ENCODE measurements at regions not wholly inside any gene's neighbourhood (a gene's known extent, or its start where the extent isn't known, plus 50 kb on each side); places are given as distances from the start of the nearest gene placed in this dataset.

- no peak for DNase-seq
Measured at GRCh38 chr3:68295457-68295856, 636.9 kb downstream of the TAFA4 start.

GRCh38 chr3:68290333-68290732 lies 635.9 kb upstream of the SUCLG2 start:
- DNase-seq = no peak

DNA sequence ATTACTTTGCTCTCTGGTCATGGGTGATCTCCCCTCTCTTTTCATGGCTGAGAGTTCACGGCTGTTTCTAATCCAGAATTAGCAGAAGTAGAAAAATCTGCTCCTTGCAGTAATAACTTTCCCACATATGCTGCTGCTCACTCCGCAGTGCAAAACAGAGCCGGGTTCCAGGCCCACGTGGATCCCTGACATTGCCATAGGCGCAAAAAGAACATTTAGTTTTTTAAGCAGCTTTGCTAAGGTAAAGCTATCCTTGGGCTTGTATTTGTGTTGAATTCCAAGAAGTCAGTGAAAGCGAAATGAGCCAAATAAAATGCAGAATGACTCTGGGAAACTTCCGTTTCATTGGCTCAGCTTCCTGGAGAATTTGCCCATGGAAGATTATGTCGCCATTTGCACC lies 633.7 kb upstream of the SUCLG2 start:
- DNase-seq = peak; percentile 46

DNA sequence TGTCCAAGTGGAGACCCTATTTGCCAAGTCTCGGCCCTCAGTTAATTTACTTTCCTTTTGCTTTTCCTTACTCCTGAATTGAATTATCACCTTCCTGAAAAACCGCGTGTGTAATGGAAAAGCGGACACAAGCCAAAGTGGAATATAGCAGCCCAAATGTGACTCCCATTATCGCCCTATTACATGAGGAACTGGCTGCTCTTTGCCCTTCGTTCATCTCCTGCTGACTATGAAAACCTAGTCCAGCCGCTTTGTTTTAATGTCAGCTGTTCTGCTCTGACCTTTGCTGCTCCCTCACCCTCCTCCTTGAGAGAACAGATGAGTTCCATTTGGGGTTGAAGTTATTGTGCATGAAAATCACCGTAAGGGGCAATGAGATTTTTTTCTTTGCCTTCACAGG lies 632.7 kb upstream of the SUCLG2 start:
- peak; percentile 59 for DNase-seq

DNA sequence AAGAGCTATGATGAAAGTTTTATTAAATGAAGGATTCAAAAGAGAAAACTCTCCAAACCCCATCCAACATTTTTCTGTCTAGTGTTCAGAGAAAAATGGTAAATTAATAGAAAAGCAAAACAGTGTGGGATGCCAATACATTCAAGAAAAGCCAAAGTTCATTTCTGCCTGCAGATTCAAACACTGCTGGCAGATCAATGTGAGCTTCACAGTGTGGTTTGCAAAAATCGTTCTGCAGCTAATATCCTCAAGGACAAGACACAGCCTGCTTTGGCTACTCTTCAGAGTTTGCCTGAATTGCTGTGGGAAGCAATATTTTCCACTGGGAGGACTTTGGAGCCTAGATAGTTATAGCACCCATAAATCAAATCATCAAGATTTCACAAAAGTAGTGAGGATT lies 619.9 kb upstream of the SUCLG2 start:
- DNase-seq = peak; percentile 41

GRCh38 chr3:68271145-68271544 lies 616.7 kb upstream of the SUCLG2 start:
- DNase-seq = no peak

DNA sequence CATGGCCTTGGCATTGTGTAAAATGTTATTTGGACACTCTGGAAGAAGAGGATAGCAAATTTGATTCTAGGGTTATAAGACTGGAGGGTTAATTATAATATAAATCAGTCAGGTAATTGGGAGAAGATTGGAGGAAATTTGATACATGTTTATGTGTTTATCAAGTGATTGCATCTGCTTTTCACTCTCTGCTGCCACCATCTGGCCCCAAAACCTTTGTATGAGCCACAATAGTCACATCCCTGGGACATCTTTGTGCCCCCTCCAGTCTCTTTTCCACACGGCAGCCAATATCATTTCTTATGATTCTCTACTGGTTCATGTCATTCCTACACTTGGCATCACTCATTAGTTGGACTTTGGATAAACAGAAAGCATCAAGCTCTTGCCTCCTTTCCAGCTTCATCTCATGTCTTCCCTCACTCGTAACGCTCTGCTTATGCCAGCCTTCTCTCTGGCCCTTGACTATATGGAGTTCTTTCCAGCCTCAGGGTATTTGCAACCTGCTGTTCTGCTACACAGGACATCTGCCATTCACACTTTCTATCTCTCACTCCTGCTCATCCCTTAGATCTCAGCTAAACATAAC lies 602.3 kb upstream of the SUCLG2 start:
- no peak for DNase-seq

GRCh38 chr3:68249265-68249664 lies 594.9 kb upstream of the SUCLG2 start:
- no peak for DNase-seq

- DNase-seq = no peak
Measured at GRCh38 chr3:68242606-68243005, 588.2 kb upstream of the SUCLG2 start.

DNA sequence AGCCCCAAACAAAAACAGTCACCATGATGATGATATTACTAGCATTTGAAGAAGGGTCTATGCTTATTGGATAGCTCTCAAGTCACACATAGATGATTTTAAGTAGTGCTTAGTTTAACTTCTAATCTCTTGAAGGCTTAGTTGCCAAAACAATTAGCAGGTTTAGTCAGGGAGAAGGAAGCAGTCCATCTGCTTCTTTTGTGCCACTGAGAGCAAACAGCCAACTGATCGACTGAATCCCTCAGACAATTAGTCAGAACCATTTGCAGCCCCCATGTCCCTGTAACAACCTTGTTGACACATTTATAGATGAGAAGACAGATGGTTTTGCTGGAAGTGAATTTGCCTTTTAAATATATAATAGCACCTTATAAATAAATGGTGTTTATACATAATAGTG lies 585.1 kb upstream of the SUCLG2 start:
- no peak for DNase-seq

GRCh38 chr3:68234076-68234780 lies 579.8 kb upstream of the SUCLG2 start:
- no peak for DNase-seq

- DNase-seq = no peak
Measured at GRCh38 chr3:68228856-68229255, 574.4 kb upstream of the SUCLG2 start.

GRCh38 chr3:68220832-68221231 lies 566.4 kb upstream of the SUCLG2 start:
- DNase-seq = no peak

- DNase-seq = no peak
Measured at GRCh38 chr3:68211637-68212036, 557.2 kb upstream of the SUCLG2 start.

- no peak for DNase-seq
Measured at GRCh38 chr3:68210635-68211034, 556.2 kb upstream of the SUCLG2 start.

DNA sequence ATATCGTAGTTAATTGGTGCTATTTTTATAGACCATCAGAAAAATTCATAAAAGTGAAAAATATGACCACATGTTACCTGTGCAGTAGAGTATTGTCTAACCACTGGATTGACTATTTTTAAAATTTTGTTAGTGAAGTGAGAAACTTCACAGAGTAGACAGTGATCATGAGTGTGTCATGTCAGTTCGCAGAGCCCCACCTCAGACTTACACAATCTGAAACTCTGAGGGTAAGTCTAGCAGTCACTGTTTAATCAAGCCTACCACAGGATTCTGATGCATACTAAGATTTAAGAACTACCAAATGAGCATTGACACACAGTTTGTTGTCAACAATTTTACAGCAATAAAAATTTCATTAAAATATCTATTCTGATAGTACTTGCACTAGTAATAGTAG lies 552.9 kb upstream of the SUCLG2 start:
- no peak for DNase-seq

DNA sequence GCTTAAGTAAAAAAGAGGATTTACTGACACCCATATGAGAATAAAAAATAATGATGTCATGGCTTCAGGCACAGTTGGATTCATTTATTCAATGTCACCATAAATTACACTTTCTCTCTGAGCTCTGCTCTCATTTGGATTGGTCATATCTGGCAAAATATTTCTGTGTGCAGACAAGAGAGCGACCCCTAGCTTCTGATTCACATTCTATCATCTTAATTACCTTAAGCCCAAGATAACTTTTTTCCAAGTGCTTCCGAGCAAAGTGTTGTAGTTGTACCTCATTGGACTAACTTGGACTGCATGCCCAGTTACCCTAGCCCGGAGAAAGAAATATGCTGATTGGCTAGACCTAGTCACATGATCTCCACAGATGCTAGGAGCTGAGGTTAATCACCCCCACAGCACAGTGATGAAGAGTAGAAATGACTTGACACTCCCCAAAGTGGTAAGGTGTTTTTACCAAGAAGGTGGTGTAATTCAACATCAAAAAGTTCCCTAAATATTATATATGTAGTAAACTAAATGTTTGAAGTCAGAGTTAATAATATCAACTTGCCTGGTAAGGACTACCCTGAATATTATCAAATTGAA lies 552.2 kb upstream of the SUCLG2 start:
- no peak for DNase-seq

- DNase-seq = no peak
Measured at GRCh38 chr3:68186733-68187132, 532.3 kb upstream of the SUCLG2 start.

- DNase-seq = no peak
Measured at GRCh38 chr3:68176600-68176999, 522.2 kb upstream of the SUCLG2 start.

- no peak for DNase-seq
Measured at GRCh38 chr3:68173012-68173634, 518.7 kb upstream of the SUCLG2 start.

GRCh38 chr3:68172039-68172438 lies 517.6 kb upstream of the SUCLG2 start:
- no peak for DNase-seq

GRCh38 chr3:68163968-68164367 lies 509.6 kb upstream of the SUCLG2 start:
- DNase-seq = no peak

DNA sequence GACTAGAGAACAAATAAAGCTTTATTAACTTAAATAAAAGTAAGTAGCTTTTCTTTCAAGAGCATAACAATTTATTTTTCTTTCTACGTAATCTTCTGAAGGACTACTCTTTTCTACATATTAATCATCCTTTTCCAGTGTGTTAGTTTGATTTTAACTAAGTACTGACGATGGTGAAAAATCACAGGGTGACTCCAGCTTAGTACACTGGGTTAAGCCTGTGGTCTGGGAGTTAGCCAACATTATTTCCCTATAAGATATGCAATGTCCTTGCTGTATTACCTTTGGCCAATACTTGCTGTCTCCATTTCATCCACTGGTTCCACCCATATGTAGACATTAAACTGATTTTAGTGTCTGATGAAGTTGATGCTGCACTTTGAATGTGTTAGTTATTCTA lies 508.6 kb upstream of the SUCLG2 start:
- no peak for DNase-seq

- DNase-seq = no peak
Measured at GRCh38 chr3:68162644-68163043, 508.2 kb upstream of the SUCLG2 start.
